PC-3 (cell line): ENCODE measurements at regions not wholly inside any gene's neighbourhood (a gene's known extent, or its start where the extent isn't known, plus 50 kb on each side); places are given as distances from the start of the nearest gene placed in this dataset.

Experiments used
- ATAC-seq: fragments of 200-7000 bp; cut with Tn5 transposase; 2 replicates; pipeline ENCODE4 v1.9.1; 2020; ENCODE audit warnings: mild to moderate bottlenecking, moderate library complexity
- BruUV-seq: library from RNA; stranded (reverse); fragments of 400-500 nt; replicated peaks from 2 replicates; lab custom pipeline; 2021; lab: Mats Ljungman, UMichigan
- CTCF ChIA-PET: fragments of 300-600 bp; sonication (Branson Sonifier 250); formaldehyde crosslinking; loops from one replicate; lab custom pipeline; 2022; ENCODE audit warnings: antibody characterized with exemption; lab: Charles Lee
- POLR2A ChIA-PET: fragments of 300-600 bp; sonication (Branson Sonifier 250); formaldehyde crosslinking; loops from one replicate; lab custom pipeline; 2022; ENCODE audit warnings: antibody characterized with exemption; ENCODE audit not compliant: unreplicated experiment; lab: Charles Lee
- DNase-seq: peaks from one replicate; pipeline ENCODE4 v3.0.0-alpha.2; 2015
- H2AFZ ChIP-seq: fragments of 300-600 bp; sonication (generic); 2 replicates; pipeline ENCODE4 v1.6.0; 2016; ENCODE audit warnings: antibody characterized with exemption, low read length
- H3F3A ChIP-seq: fragments of 300-600 bp; sonication (generic); one replicate; pipeline ENCODE4 v1.6.0; 2017; ENCODE audit warnings: antibody characterized with exemption, low read length, control low read depth, mild to moderate bottlenecking; ENCODE audit not compliant: unreplicated experiment
- H3K27ac ChIP-seq: fragments of 300-600 bp; sonication (generic); 2 replicates; pipeline ENCODE4 v1.5.1; 2016; ENCODE audit warnings: mild to moderate bottlenecking, low read length
- H3K27me3 ChIP-seq: fragments of 300-600 bp; sonication (generic); 2 replicates; pipeline ENCODE4 v1.6.1; 2016; ENCODE audit warnings: low read length, mixed read lengths
- H3K36me3 ChIP-seq: fragments of 300-600 bp; sonication (generic); 2 replicates; pipeline ENCODE4 v1.6.1; 2016; ENCODE audit warnings: low read depth, mixed run types, low read length, mixed read lengths
- H3K4me1 ChIP-seq: fragments of 300-600 bp; sonication (generic); 2 replicates; pipeline ENCODE4 v1.5.1; 2016; ENCODE audit warnings: low read length; ENCODE audit not compliant: insufficient read depth
- H3K4me2 ChIP-seq: fragments of 300-600 bp; sonication (generic); 2 replicates; pipeline ENCODE4 v1.6.0; 2016; ENCODE audit warnings: low read length
- H3K4me3 ChIP-seq: fragments of 300-600 bp; sonication (generic); 2 replicates; pipeline ENCODE4 v1.5.1; 2016; ENCODE audit warnings: mild to moderate bottlenecking, low read length, mixed read lengths
- H3K79me2 ChIP-seq: fragments of 300-600 bp; sonication (generic); 2 replicates; pipeline ENCODE4 v1.6.1; 2017; ENCODE audit warnings: low read length, mixed read lengths
- H3K9ac ChIP-seq: fragments of 300-600 bp; sonication (generic); 2 replicates; pipeline ENCODE4 v1.6.0; 2016; ENCODE audit warnings: mild to moderate bottlenecking, low read length
- H3K9me2 ChIP-seq: fragments of 300-600 bp; sonication (generic); replicated peaks from 2 replicates; pipeline ENCODE4 v1.6.1; 2016; ENCODE audit warnings: mixed run types, low read length, mixed read lengths
- H3K9me3 ChIP-seq: fragments of 300-600 bp; sonication (generic); 2 replicates; pipeline ENCODE4 v1.6.1; 2016; ENCODE audit warnings: low read length, mixed read lengths
- H4K20me1 ChIP-seq: fragments of 300-600 bp; sonication (generic); 2 replicates; pipeline ENCODE4 v1.6.1; 2016; ENCODE audit warnings: low read length, mixed read lengths
- CTCF ChIP-seq: fragments of 300-600 bp; sonication (generic); conservative IDR thresholded peaks from 2 replicates; pipeline ENCODE4 v1.5.1; 2017; ENCODE audit warnings: antibody characterized with exemption, low read depth, mild to moderate bottlenecking, low read length
- EZH2 ChIP-seq: fragments of 300-600 bp; sonication (generic); IDR thresholded peaks from one replicate; pipeline ENCODE4 v1.6.1; 2017; ENCODE audit warnings: antibody characterized with exemption, mild to moderate bottlenecking, low read length; ENCODE audit not compliant: unreplicated experiment
- EZH2phosphoT487 ChIP-seq: fragments of 300-600 bp; sonication (generic); IDR thresholded peaks from 2 replicates; pipeline ENCODE4 v1.6.1; 2018; ENCODE audit warnings: mild to moderate bottlenecking, antibody characterized with exemption, low read length, borderline replicate concordance
- intact Hi-C: fragments of 100-400 bp; cut with micrococcal nuclease; formaldehyde crosslinking; loops from 2 replicates; pipeline ENCODE4 v1.9.0; 2023

- H3K4me2 ChIP-seq = peak overlapping the region; percentile 66
- H3K4me3 ChIP-seq = peak overlapping the region; percentile 12; the same call in 1 of the 2 replicates
Measured at GRCh38 chr4:177008836-177009501, 216.2 kb upstream of the VEGFC start.

GRCh38 chr4:177010418-177010817, 217.7 kb upstream of the VEGFC start:
- 0 out of 2 replicates have a peak, but pooled peaks cover 14% of the 10 kb centered on the region for H3K9me3 ChIP-seq
- H3K36me3 ChIP-seq = peaks cover 5% of the 10 kb centered on the region; the same call in 1 of the 2 replicates
- DNase-seq (no peak), ATAC-seq (no peak)
- H3F3A ChIP-seq = peaks cover 16% of the 10 kb centered on the region
- TF ChIP-seq CTCF = no peak
- no peak for TF ChIP-seq EZH2
- TF ChIP-seq EZH2phosphoT487 = no peak
- no peaks in the 10 kb centered on the region for H3K79me2 ChIP-seq
- no TSS peak for BruUV-seq
- ChIA-PET CTCF (no interaction called here), POLR2A (no interaction called here)
- H3K27me3 ChIP-seq = no peaks in the 10 kb centered on the region
- H4K20me1 ChIP-seq = no peaks in the 10 kb centered on the region
- no peaks in the 10 kb centered on the region for H3K9me2 ChIP-seq
- peaks cover 43% of the 10 kb centered on the region for H3K4me1 ChIP-seq
- no peak overlapping the region for H3K4me2 ChIP-seq
- H3K27ac ChIP-seq = no peak overlapping the region
- no peak overlapping the region for H3K4me3 ChIP-seq
- no peak overlapping the region for H2AFZ ChIP-seq
- no peak overlapping the region for H3K9ac ChIP-seq
- intact Hi-C loops = no loop called here

More at GRCh38 chr4:177008836-177009501, 216.2 kb upstream of the VEGFC start:
- H3F3A ChIP-seq = peaks cover 16% of the 10 kb centered on the region
- H4K20me1 ChIP-seq = no peaks in the 10 kb centered on the region
- H2AFZ ChIP-seq = peak overlapping the region; percentile 21; the same call in 1 of the 2 replicates
- H3K4me1 ChIP-seq = peaks cover 48% of the 10 kb centered on the region
- DNase-seq = no peak
- peak overlapping the region; percentile 32; the same call in 1 of the 2 replicates for H3K9ac ChIP-seq
- H3K27ac ChIP-seq = peak overlapping the region; percentile 99
- H3K27me3 ChIP-seq = no peaks in the 10 kb centered on the region
- ChIA-PET POLR2A (no interaction called here), CTCF (no interaction called here)
- H3K9me2 ChIP-seq = no peaks in the 10 kb centered on the region
- no peaks in the 10 kb centered on the region for H3K79me2 ChIP-seq
- TF ChIP-seq CTCF (no peak), EZH2 (no peak), EZH2phosphoT487 (no peak)
- ATAC-seq = no peak
- no TSS peak for BruUV-seq
- 0 out of 2 replicates have a peak, but pooled peaks cover 14% of the 10 kb centered on the region for H3K9me3 ChIP-seq
- intact Hi-C loops = no loop called here
- peaks cover 5% of the 10 kb centered on the region; the same call in 1 of the 2 replicates for H3K36me3 ChIP-seq
